OCI-LY1 (cell line): ENCODE measurements at regions not wholly inside any gene's neighbourhood (a gene's known extent, or its start where the extent isn't known, plus 50 kb on each side); places are given as distances from the start of the nearest gene placed in this dataset.

Source experiments
- CTCF ChIP-seq: fragments of 200-600 bp; sonication (generic), shearing (Covaris generic); IDR thresholded peaks from 2 replicates; pipeline ENCODE4 v1.5.1; 2017; ENCODE audit warnings: mild to moderate bottlenecking, antibody characterized with exemption, low read length, moderate library complexity, mixed read lengths
- EZH2 ChIP-seq: fragments of 200-600 bp; sonication (generic), shearing (Covaris generic); IDR thresholded peaks from 2 replicates; pipeline ENCODE4 v1.8.0; 2017; ENCODE audit warnings: borderline replicate concordance, mixed run types, mild to moderate bottlenecking, antibody characterized with exemption, low read length, moderate library complexity, mixed read lengths

DNA sequence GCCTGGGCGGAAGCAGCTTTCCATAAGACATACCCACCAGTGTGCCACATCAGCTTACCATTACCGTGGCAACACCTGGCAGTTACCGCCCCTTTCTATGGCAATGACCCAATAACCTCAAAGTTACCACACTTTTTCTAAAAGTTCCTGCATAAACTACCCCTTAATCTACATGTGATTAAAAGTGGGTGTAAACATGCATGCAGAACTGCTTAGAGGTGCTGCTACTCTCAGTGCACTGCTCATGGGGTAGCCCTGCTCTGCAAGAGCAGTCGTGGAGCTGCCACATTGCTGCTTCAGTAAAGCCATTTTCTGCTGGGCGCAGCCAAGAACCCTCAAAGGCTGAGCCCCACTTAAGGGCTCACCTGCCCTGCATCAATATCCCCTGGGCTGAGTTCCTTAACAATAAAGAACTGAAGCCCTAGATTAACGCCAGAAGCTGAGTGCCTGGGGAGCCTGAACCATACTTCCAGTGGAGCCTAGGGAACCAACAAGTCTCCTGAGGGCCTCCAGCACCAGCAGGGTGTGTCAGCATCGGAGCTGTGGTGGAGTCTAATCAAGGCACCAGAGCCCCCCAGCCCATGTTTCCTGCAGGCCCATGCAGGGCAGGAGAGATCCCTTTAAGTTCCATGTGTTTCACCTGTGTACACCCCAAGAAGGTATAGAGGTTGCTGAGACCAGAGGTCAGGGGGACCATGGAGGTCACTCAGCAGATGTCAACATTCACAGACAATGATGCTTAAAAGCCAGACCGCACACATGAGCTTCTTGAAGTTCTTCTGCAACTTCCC lies 1198.1 kb downstream of the UQCRFS1 start:
- no peak for TF ChIP-seq CTCF
- no peak for TF ChIP-seq EZH2
